ENCODE measurements at regions not wholly inside any gene's neighbourhood (a gene's known extent, or its start where the extent isn't known, plus 50 kb on each side); places are given as distances from the start of the nearest gene placed in this dataset.

GRCh38 chrX:10854594-10854993 is 234.2 kb upstream of the MID1 start:
- TF ChIP-seq POLR2A (IDR thresholded peaks at IDR 0.05; ENCODE audit: low read depth, low read length) (no peak), POLR2AphosphoS5 (IDR thresholded peaks at IDR 0.05; ENCODE audit: low read depth, low read length) (no peak), TAF1 (IDR thresholded peaks at IDR 0.05; ENCODE audit: borderline replicate concordance, low read depth, low read length) (no peak)
